Caco-2 (cell line): ENCODE measurements at regions not wholly inside any gene's neighbourhood (a gene's known extent, or its start where the extent isn't known, plus 50 kb on each side); places are given as distances from the start of the nearest gene placed in this dataset.

Experiments
- BruUV-seq: library from RNA; stranded (reverse); fragments of 400-500 nt; replicated peaks from 2 replicates; lab custom pipeline; 2021; lab: Mats Ljungman, UMichigan
- CTCF ChIA-PET: fragments of 300-600 bp; sonication (Branson Sonifier 250); formaldehyde crosslinking; loops from one replicate; lab custom pipeline; 2022; ENCODE audit warnings: antibody characterized with exemption; lab: Charles Lee
- POLR2A ChIA-PET: fragments of 300-600 bp; sonication (Branson Sonifier 250); formaldehyde crosslinking; loops from one replicate; lab custom pipeline; 2022; ENCODE audit warnings: antibody characterized with exemption; lab: Charles Lee
- DNase-seq, 2 experiments: peaks; one replicate each; pipeline versions ENCODE4 v3.0.0 to v3.0.0-alpha.2; 2020 to 2022
- H3K27me3 ChIP-seq: replicated peaks from 2 replicates; pipeline ENCODE4 v1.6.0; 2011; ENCODE audit warnings: low read length; ENCODE audit not compliant: control insufficient read depth, insufficient read depth
- H3K36me3 ChIP-seq: 2 replicates; pipeline ENCODE4 v1.5.1; 2011; ENCODE audit warnings: low read length; ENCODE audit not compliant: control insufficient read depth, insufficient read depth
- H3K4me1 ChIP-seq: fragments of 250-450 bp; sonication (Bioruptor Pico); 2 replicates; pipeline ENCODE4 v1.5.1; 2020; ENCODE audit warnings: mild to moderate bottlenecking
- H3K4me3 ChIP-seq: 2 replicates; pipeline ENCODE4 v1.5.1; 2011; ENCODE audit warnings: low read depth, mild to moderate bottlenecking, control low read depth, low read length
- H3K9me3 ChIP-seq: fragments of 250-450 bp; sonication (Bioruptor Pico); 2 replicates; pipeline ENCODE4 v1.5.1; 2020; ENCODE audit warnings: mild to moderate bottlenecking, moderate library complexity
- H3K27ac Mint-ChIP-seq: one replicate; pipeline ENCODE4 v1.8.0; 2022; ENCODE audit warnings: mixed read lengths; ENCODE audit not compliant: unreplicated experiment
- H3K27me3 Mint-ChIP-seq: one replicate; pipeline ENCODE4 v1.8.0; 2022; ENCODE audit warnings: mixed read lengths; ENCODE audit not compliant: insufficient read depth, unreplicated experiment
- H3K36me3 Mint-ChIP-seq: one replicate; pipeline ENCODE4 v1.8.0; 2022; ENCODE audit warnings: mild to moderate bottlenecking, mixed read lengths; ENCODE audit not compliant: insufficient read depth, unreplicated experiment
- H3K4me1 Mint-ChIP-seq: one replicate; pipeline ENCODE4 v1.8.0; 2022; ENCODE audit warnings: low read depth, mixed read lengths; ENCODE audit not compliant: unreplicated experiment
- H3K4me3 Mint-ChIP-seq: one replicate; pipeline ENCODE4 v1.8.0; 2022; ENCODE audit warnings: mild to moderate bottlenecking, moderate library complexity, mixed read lengths; ENCODE audit not compliant: unreplicated experiment
- H3K9me3 Mint-ChIP-seq: one replicate; pipeline ENCODE4 v1.8.0; 2022; ENCODE audit warnings: mixed read lengths; ENCODE audit not compliant: unreplicated experiment
- intact Hi-C: fragments of 100-400 bp; cut with micrococcal nuclease; formaldehyde crosslinking; loops from one replicate; pipeline ENCODE4 v1.10.0; 2022; ENCODE audit not compliant: unreplicated experiment
- TF ChIP-seq, protein P1 (sequence below), 2 experiments: fragments of 200-600 bp in 1 of 2; IDR thresholded peaks; 1 replicate in 1 of 2; 2 replicates in 1 of 2; pipeline versions ENCODE4 v1.5.1 to v1.8.0; 2011 to 2022; ENCODE audit warnings: antibody characterized with exemption in 1 of 2, control low read depth in 1 of 2, inconsistent platforms in 1 of 2, low read depth in 1 of 2, low read length in 1 of 2, mild to moderate bottlenecking in 1 of 2, moderate library complexity in 1 of 2; ENCODE audit not compliant: insufficient read depth in 1 of 2, severe bottlenecking in 1 of 2, unreplicated experiment in 1 of 2

- H3K4me1 ChIP-seq: no peaks in the 10 kb centered on the region
- POLR2A ChIA-PET: no interaction called here
- no peaks in the 10 kb centered on the region for H3K9me3 Mint-ChIP-seq
- no peaks in the 10 kb centered on the region for H3K27me3 Mint-ChIP-seq
- no peaks in the 10 kb centered on the region for H3K36me3 Mint-ChIP-seq
- H3K4me3 Mint-ChIP-seq: no peak overlapping the region
- H3K36me3 ChIP-seq: no peaks in the 10 kb centered on the region
- TF ChIP-seq, protein P1, sequence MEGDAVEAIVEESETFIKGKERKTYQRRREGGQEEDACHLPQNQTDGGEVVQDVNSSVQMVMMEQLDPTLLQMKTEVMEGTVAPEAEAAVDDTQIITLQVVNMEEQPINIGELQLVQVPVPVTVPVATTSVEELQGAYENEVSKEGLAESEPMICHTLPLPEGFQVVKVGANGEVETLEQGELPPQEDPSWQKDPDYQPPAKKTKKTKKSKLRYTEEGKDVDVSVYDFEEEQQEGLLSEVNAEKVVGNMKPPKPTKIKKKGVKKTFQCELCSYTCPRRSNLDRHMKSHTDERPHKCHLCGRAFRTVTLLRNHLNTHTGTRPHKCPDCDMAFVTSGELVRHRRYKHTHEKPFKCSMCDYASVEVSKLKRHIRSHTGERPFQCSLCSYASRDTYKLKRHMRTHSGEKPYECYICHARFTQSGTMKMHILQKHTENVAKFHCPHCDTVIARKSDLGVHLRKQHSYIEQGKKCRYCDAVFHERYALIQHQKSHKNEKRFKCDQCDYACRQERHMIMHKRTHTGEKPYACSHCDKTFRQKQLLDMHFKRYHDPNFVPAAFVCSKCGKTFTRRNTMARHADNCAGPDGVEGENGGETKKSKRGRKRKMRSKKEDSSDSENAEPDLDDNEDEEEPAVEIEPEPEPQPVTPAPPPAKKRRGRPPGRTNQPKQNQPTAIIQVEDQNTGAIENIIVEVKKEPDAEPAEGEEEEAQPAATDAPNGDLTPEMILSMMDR (IDR thresholded peaks at IDR 0.05; ENCODE audit: insufficient read depth in 1 of 2, low read depth in 1 of 2, low read length in 1 of 2, severe bottlenecking in 1 of 2, unreplicated experiment in 1 of 2): no peak
- H3K4me1 Mint-ChIP-seq: no peaks in the 10 kb centered on the region
- no TSS peak for BruUV-seq
- no peaks in the 10 kb centered on the region for H3K27me3 ChIP-seq
- DNase-seq: no peak
- intact Hi-C loops: no loop called here
- no peak overlapping the region for H3K27ac Mint-ChIP-seq
- CTCF ChIA-PET: no interaction called here
- H3K4me3 ChIP-seq: no peak overlapping the region
- H3K9me3 ChIP-seq: 0 out of 2 replicates have a peak, but pooled peaks cover 3% of the 10 kb centered on the region
These were observed 241.5 kb downstream of the SATB2 start for GRCh38 chr2:199216253-199216652.

DNA sequence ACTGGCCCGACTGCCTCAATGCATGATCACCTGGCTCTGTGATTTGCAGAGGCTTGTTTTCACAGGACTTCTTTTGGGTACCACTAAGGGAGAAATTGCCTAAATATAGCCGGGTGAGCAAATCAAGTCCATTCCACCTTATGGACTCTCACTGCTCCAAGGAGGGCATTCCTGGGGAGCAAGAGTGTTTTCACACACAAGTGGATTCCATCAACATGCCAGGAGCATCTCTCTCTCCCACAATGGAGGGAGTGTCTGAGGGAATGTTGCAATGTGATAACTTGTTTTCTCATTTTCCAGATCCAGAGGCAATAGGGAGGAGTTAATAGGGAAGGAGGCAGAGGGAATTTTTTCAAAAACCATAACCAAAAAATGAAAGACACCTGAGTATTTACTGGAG lies 250.7 kb downstream of the SATB2 start:
- Histone ChIP-seq H3K36me3 (no peaks in the 10 kb centered on the region), H3K9me3 (no peaks in the 10 kb centered on the region), H3K4me3 (no peak overlapping the region), H3K4me1 (no peaks in the 10 kb centered on the region), H3K27me3 (no peaks in the 10 kb centered on the region; the same call in 1 of the 2 replicates)
- no peak overlapping the region for H3K27ac Mint-ChIP-seq
- intact Hi-C loops: no loop called here
- H3K4me3 Mint-ChIP-seq: no peak overlapping the region
- ChIA-PET POLR2A (no interaction called here), CTCF (no interaction called here)
- BruUV-seq: no TSS peak
- H3K9me3 Mint-ChIP-seq: peaks cover 6% of the 10 kb centered on the region
- peaks cover 6% of the 10 kb centered on the region for H3K27me3 Mint-ChIP-seq
- DNase-seq: no peak
- no peaks in the 10 kb centered on the region for H3K36me3 Mint-ChIP-seq
- TF ChIP-seq, protein P1 (IDR thresholded peaks at IDR 0.05; ENCODE audit: insufficient read depth in 1 of 2, low read depth in 1 of 2, low read length in 1 of 2, severe bottlenecking in 1 of 2, unreplicated experiment in 1 of 2): no peak
- no peaks in the 10 kb centered on the region for H3K4me1 Mint-ChIP-seq

DNA sequence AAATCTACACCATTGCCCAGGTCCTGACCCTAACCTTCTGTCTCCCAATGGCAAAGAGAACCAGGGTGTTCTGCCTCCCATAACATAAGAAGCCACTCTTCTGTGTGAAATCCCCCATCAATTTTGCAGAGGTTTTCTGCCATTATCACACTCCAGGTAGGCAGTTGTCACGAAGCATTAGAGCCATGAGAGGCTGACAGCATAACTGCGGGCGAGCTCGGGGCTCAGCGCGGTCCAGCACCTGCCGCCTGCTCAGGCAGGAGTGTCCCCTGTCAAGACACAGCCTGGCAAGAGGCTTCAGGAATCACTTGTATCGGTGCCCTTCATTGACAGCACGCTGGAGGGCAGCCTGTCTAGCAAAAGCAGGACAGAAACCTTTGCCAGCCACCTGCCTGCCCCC lies 251.2 kb downstream of the SATB2 start:
- DNase-seq: no peak
- no TSS peak for BruUV-seq
- Histone ChIP-seq H3K9me3 (no peaks in the 10 kb centered on the region), H3K27me3 (no peaks in the 10 kb centered on the region; the same call in 1 of the 2 replicates), H3K36me3 (no peaks in the 10 kb centered on the region), H3K4me1 (no peaks in the 10 kb centered on the region), H3K4me3 (no peak overlapping the region)
- Mint-ChIP-seq H3K4me1 (no peaks in the 10 kb centered on the region), H3K36me3 (no peaks in the 10 kb centered on the region), H3K9me3 (peaks cover 6% of the 10 kb centered on the region), H3K4me3 (no peak overlapping the region), H3K27me3 (peaks cover 6% of the 10 kb centered on the region), H3K27ac (no peak overlapping the region)
- POLR2A ChIA-PET: no interaction called here
- TF ChIP-seq, protein P1 (IDR thresholded peaks at IDR 0.05; ENCODE audit: insufficient read depth in 1 of 2, low read depth in 1 of 2, low read length in 1 of 2, severe bottlenecking in 1 of 2, unreplicated experiment in 1 of 2): no peak
- intact Hi-C loops: no loop called here
- CTCF ChIA-PET: no interaction called here
